Fibroblast of lung (primary cell): ENCODE measurements at regions not wholly inside any gene's neighbourhood (a gene's known extent, or its start where the extent isn't known, plus 50 kb on each side); places are given as distances from the start of the nearest gene placed in this dataset.

Source experiments
- CTCF ChIP-seq, 2 donors: IDR thresholded peaks in 1 of 2; conservative IDR thresholded peaks in 1 of 2; 1 replicate in 1 of 2; 2 replicates in 1 of 2; pipeline ENCODE4 v1.5.1; 2011 to 2012; ENCODE audit warnings: low read length in 2 of 2, control low read depth in 1 of 2, inconsistent platforms in 1 of 2, low read depth in 1 of 2, mild to moderate bottlenecking in 1 of 2
- EZH2 ChIP-seq: IDR thresholded peaks from 2 replicates; pipeline ENCODE4 v1.5.1; 2012; ENCODE audit warnings: low read length, control low read depth, mild to moderate bottlenecking; ENCODE audit errors: missing control alignments

GRCh38 chr3:90032980-90033641 is 925.7 kb downstream of the EPHA3 start:
- TF ChIP-seq CTCF (conservative IDR thresholded peaks at IDR 0.05 in 1 of 2, IDR thresholded peaks at IDR 0.05 in 1 of 2; ENCODE audit: low read depth in 1 of 2, low read length in 2 of 2) (no peak), EZH2 (no peak)
